Fibroblast of the aortic adventitia (primary cell): ENCODE measurements at regions not wholly inside any gene's neighbourhood (a gene's known extent, or its start where the extent isn't known, plus 50 kb on each side); places are given as distances from the start of the nearest gene placed in this dataset.

Experiments used
- DNase-seq: peaks from one replicate; pipeline ENCODE4 v3.0.0-alpha.2; 2010; ENCODE audit warnings: low read depth
- H3K4me3 ChIP-seq: 2 replicates; pipeline ENCODE4 v1.5.1; 2011; ENCODE audit warnings: low read depth, mild to moderate bottlenecking, control low read depth, low read length, moderate library complexity
- TF ChIP-seq, protein P1 (sequence below): IDR thresholded peaks from 2 replicates; pipeline ENCODE4 v1.5.1; 2011; ENCODE audit warnings: mild to moderate bottlenecking, low read length, control low read depth, inconsistent platforms; ENCODE audit not compliant: insufficient read depth

- TF ChIP-seq, protein P1, sequence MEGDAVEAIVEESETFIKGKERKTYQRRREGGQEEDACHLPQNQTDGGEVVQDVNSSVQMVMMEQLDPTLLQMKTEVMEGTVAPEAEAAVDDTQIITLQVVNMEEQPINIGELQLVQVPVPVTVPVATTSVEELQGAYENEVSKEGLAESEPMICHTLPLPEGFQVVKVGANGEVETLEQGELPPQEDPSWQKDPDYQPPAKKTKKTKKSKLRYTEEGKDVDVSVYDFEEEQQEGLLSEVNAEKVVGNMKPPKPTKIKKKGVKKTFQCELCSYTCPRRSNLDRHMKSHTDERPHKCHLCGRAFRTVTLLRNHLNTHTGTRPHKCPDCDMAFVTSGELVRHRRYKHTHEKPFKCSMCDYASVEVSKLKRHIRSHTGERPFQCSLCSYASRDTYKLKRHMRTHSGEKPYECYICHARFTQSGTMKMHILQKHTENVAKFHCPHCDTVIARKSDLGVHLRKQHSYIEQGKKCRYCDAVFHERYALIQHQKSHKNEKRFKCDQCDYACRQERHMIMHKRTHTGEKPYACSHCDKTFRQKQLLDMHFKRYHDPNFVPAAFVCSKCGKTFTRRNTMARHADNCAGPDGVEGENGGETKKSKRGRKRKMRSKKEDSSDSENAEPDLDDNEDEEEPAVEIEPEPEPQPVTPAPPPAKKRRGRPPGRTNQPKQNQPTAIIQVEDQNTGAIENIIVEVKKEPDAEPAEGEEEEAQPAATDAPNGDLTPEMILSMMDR, result no peak
- peak; percentile 77 for DNase-seq
- H3K4me3 ChIP-seq, result no peak overlapping the region
Observed at GRCh38 chr4:119746951-119747350, 118.3 kb upstream of the PDE5A start.

GRCh38 chr4:119745351-119745750 lies 116.7 kb upstream of the PDE5A start:
- TF ChIP-seq, protein P1, result no peak
- no peak for DNase-seq
- H3K4me3 ChIP-seq, result no peak overlapping the region

DNA sequence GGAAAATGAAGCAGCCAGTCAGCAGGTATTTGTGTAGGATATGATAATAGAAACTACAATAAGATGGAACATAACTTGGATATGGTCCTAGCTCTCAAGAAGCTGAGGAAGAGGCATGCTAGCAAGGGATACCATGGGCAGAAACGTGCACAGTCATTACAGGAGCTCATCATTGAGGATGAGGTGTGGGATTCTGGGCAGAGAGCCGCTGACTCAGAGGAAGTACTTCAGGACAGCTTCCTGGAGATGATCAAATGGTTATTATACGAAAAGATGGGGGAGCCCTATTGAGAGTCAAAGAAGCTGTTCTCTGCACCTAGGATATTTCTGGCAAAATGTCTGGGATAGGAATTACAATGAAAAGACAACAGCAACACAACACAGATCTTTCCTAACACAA lies 116.0 kb upstream of the PDE5A start:
- DNase-seq, result no peak
- no peak overlapping the region for H3K4me3 ChIP-seq
- TF ChIP-seq, protein P1, result no peak

- DNase-seq, result no peak
- TF ChIP-seq, protein P1, result no peak
Observed at GRCh38 chr4:119743644-119744043, 115.0 kb upstream of the PDE5A start.

GRCh38 chr4:119739796-119740195 lies 111.2 kb upstream of the PDE5A start:
- DNase-seq, result no peak
- TF ChIP-seq, protein P1, result no peak

More at GRCh38 chr4:119743644-119744043, 115.0 kb upstream of the PDE5A start:
- no peak overlapping the region for H3K4me3 ChIP-seq

GRCh38 chr4:119738901-119739300 lies 110.3 kb upstream of the PDE5A start:
- no peak overlapping the region for H3K4me3 ChIP-seq
- TF ChIP-seq, protein P1, result no peak
- no peak for DNase-seq

More at GRCh38 chr4:119739796-119740195, 111.2 kb upstream of the PDE5A start:
- H3K4me3 ChIP-seq, result no peak overlapping the region

DNA sequence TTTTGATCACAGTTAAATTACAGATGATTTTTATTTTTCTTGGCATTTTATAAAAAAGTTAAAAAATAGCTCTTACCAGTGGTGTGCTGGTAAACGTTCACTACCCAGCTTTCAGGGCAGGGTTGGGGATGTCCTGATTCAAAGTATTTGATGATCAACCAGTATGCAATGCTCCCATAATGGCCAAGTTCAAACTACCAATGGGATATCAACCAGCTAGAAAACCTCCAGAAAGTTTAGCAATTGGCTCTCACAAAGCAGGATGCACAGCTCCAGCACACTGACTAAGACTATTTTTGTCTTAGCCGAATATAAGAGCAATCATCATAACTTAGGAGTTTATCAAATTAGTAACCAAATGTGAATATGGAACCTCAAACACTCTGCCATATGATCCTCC lies 108.0 kb upstream of the PDE5A start:
- DNase-seq, result peak; percentile 20
- H3K4me3 ChIP-seq, result no peak overlapping the region
- TF ChIP-seq, protein P1, result no peak
